ENCODE measurements at regions not wholly inside any gene's neighbourhood (a gene's known extent, or its start where the extent isn't known, plus 50 kb on each side); places are given as distances from the start of the nearest gene placed in this dataset.

GRCh38 chr4:127138586-127138985, 494.2 kb upstream of the INTU start:
- TF ChIP-seq ELF4 (CRISPR knock-in tag; IDR thresholded peaks at IDR 0.05; ENCODE audit: low read depth) (no peak), CTCF (IDR thresholded peaks at IDR 0.05) (no peak), MAX (CRISPR knock-in tag; IDR thresholded peaks at IDR 0.05) (no peak), ZNF121 (CRISPR knock-in tag; IDR thresholded peaks at IDR 0.05) (no peak), CREM (CRISPR knock-in tag; IDR thresholded peaks at IDR 0.05) (no peak), TEAD4 (CRISPR knock-in tag; IDR thresholded peaks at IDR 0.05) (no peak)
